Progenitor cell of endocrine pancreas (in vitro differentiated cells): ENCODE measurements at regions not wholly inside any gene's neighbourhood (a gene's known extent, or its start where the extent isn't known, plus 50 kb on each side); places are given as distances from the start of the nearest gene placed in this dataset.
"Not testable (repeated sequence)": the region's sequence is repeated elsewhere in the genome, so short reads cannot be mapped to it uniquely, and the experiment has no call there.

Source experiments
- DNase-seq: peaks from one replicate; pipeline ENCODE4 v3.0.0; 2021; ENCODE audit warnings: low spot score; ENCODE audit not compliant: unreplicated experiment
- H3K27ac Mint-ChIP-seq: 2 replicates; pipeline ENCODE4 v1.8.0; 2021; ENCODE audit warnings: mild to moderate bottlenecking, moderate library complexity, mixed read lengths
- H3K27me3 Mint-ChIP-seq: 2 replicates; pipeline ENCODE4 v1.8.0; 2021; ENCODE audit warnings: mixed read lengths
- H3K36me3 Mint-ChIP-seq: 2 replicates; pipeline ENCODE4 v1.8.0; 2022; ENCODE audit warnings: mixed read lengths; ENCODE audit not compliant: insufficient read depth
- H3K4me1 Mint-ChIP-seq: 2 replicates; pipeline ENCODE4 v1.8.0; 2021; ENCODE audit warnings: low read depth, mixed read lengths
- H3K4me3 Mint-ChIP-seq: 2 replicates; pipeline ENCODE4 v1.8.0; 2021; ENCODE audit warnings: low read depth, mild to moderate bottlenecking, moderate library complexity, mixed read lengths
- H3K9me3 Mint-ChIP-seq: 2 replicates; pipeline ENCODE4 v1.8.0; 2021; ENCODE audit warnings: low read depth, mixed read lengths
- TF ChIP-seq, protein P1 (sequence below): fragments of 200-600 bp; sonication (generic); IDR thresholded peaks from one replicate; pipeline ENCODE4 v1.5.0; 2021; ENCODE audit warnings: antibody characterized with exemption, mild to moderate bottlenecking; ENCODE audit not compliant: unreplicated experiment

- DNase-seq = no peak
- Mint-ChIP-seq H3K4me3 (no peak overlapping the region), H3K27ac (no peak overlapping the region), H3K9me3 (peaks cover 6% of the 10 kb centered on the region), H3K27me3 (no peaks in the 10 kb centered on the region), H3K36me3 (peaks cover 1% of the 10 kb centered on the region), H3K4me1 (peaks cover 4% of the 10 kb centered on the region)
- TF ChIP-seq, protein P1, sequence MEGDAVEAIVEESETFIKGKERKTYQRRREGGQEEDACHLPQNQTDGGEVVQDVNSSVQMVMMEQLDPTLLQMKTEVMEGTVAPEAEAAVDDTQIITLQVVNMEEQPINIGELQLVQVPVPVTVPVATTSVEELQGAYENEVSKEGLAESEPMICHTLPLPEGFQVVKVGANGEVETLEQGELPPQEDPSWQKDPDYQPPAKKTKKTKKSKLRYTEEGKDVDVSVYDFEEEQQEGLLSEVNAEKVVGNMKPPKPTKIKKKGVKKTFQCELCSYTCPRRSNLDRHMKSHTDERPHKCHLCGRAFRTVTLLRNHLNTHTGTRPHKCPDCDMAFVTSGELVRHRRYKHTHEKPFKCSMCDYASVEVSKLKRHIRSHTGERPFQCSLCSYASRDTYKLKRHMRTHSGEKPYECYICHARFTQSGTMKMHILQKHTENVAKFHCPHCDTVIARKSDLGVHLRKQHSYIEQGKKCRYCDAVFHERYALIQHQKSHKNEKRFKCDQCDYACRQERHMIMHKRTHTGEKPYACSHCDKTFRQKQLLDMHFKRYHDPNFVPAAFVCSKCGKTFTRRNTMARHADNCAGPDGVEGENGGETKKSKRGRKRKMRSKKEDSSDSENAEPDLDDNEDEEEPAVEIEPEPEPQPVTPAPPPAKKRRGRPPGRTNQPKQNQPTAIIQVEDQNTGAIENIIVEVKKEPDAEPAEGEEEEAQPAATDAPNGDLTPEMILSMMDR = no peak
Observed at GRCh38 chr2:37760471-37760870, 89.0 kb upstream of the CDC42EP3 start.

- not testable (repeated sequence) for H3K36me3 Mint-ChIP-seq, DNase-seq, H3K27ac Mint-ChIP-seq, H3K4me3 Mint-ChIP-seq, H3K9me3 Mint-ChIP-seq, H3K27me3 Mint-ChIP-seq
- H3K4me1 Mint-ChIP-seq = peaks cover 17% of the 10 kb centered on the region
Observed at GRCh38 chr2:37762281-37762680, 90.8 kb upstream of the CDC42EP3 start.

- Mint-ChIP-seq H3K4me1 (peaks cover 30% of the 10 kb centered on the region), H3K9me3 (peaks cover 6% of the 10 kb centered on the region), H3K27me3 (no peaks in the 10 kb centered on the region), H3K27ac (no peak overlapping the region), H3K4me3 (no peak overlapping the region), H3K36me3 (peaks cover 1% of the 10 kb centered on the region)
- no peak for DNase-seq
- TF ChIP-seq, protein P1 = no peak
Observed at GRCh38 chr2:37764739-37765138, 93.3 kb upstream of the CDC42EP3 start.

DNA sequence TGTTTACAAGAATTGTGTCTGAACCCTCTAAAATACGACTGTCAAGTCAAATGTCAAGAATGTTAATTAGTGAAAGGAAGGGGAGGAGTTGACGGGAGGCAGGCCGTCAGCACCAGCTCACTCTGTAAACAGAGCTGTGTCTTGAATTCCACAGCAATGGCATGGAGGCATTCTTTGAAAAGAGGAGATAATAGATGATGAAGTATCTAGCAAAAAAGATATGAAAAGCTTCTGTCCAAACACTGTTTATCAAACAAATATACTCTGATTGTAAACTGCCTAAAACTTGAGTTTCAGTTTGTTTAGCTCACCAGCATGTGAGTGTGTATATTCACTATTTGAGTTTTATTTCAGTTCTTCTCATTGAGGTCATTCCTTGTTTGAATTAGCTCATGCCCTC lies 94.7 kb upstream of the CDC42EP3 start:
- TF ChIP-seq, protein P1 = no peak
- H3K27ac Mint-ChIP-seq = peak overlapping the region; percentile 80
- peaks cover 3% of the 10 kb centered on the region for H3K36me3 Mint-ChIP-seq
- H3K4me3 Mint-ChIP-seq = no peak overlapping the region
- peaks cover 1% of the 10 kb centered on the region for H3K27me3 Mint-ChIP-seq
- no peak for DNase-seq
- peaks cover 8% of the 10 kb centered on the region for H3K9me3 Mint-ChIP-seq
- H3K4me1 Mint-ChIP-seq = peaks cover 30% of the 10 kb centered on the region

GRCh38 chr2:37767046-37767445 lies 95.6 kb upstream of the CDC42EP3 start:
- H3K36me3 Mint-ChIP-seq = peaks cover 3% of the 10 kb centered on the region
- peaks cover 11% of the 10 kb centered on the region for H3K27me3 Mint-ChIP-seq
- no peak overlapping the region for H3K27ac Mint-ChIP-seq
- peaks cover 29% of the 10 kb centered on the region for H3K4me1 Mint-ChIP-seq
- no peak overlapping the region for H3K4me3 Mint-ChIP-seq
- no peak for DNase-seq
- TF ChIP-seq, protein P1 = no peak
- H3K9me3 Mint-ChIP-seq = peaks cover 9% of the 10 kb centered on the region
